Caco-2 (cell line): ENCODE measurements at regions not wholly inside any gene's neighbourhood (a gene's known extent, or its start where the extent isn't known, plus 50 kb on each side); places are given as distances from the start of the nearest gene placed in this dataset.

ENCODE experiments used
- BruUV-seq: library from RNA; stranded (reverse); fragments of 400-500 nt; replicated peaks from 2 replicates; lab custom pipeline; 2021; lab: Mats Ljungman, UMichigan
- CTCF ChIA-PET: fragments of 300-600 bp; sonication (Branson Sonifier 250); formaldehyde crosslinking; loops from one replicate; lab custom pipeline; 2022; ENCODE audit warnings: antibody characterized with exemption; lab: Charles Lee
- POLR2A ChIA-PET: fragments of 300-600 bp; sonication (Branson Sonifier 250); formaldehyde crosslinking; loops from one replicate; lab custom pipeline; 2022; ENCODE audit warnings: antibody characterized with exemption; lab: Charles Lee
- DNase-seq, 2 experiments: peaks; one replicate each; pipeline versions ENCODE4 v3.0.0 to v3.0.0-alpha.2; 2020 to 2022
- H3K27me3 ChIP-seq: replicated peaks from 2 replicates; pipeline ENCODE4 v1.6.0; 2011; ENCODE audit warnings: low read length; ENCODE audit not compliant: control insufficient read depth, insufficient read depth
- H3K36me3 ChIP-seq: 2 replicates; pipeline ENCODE4 v1.5.1; 2011; ENCODE audit warnings: low read length; ENCODE audit not compliant: control insufficient read depth, insufficient read depth
- H3K4me1 ChIP-seq: fragments of 250-450 bp; sonication (Bioruptor Pico); 2 replicates; pipeline ENCODE4 v1.5.1; 2020; ENCODE audit warnings: mild to moderate bottlenecking
- H3K4me3 ChIP-seq: 2 replicates; pipeline ENCODE4 v1.5.1; 2011; ENCODE audit warnings: low read depth, mild to moderate bottlenecking, control low read depth, low read length
- H3K9me3 ChIP-seq: fragments of 250-450 bp; sonication (Bioruptor Pico); 2 replicates; pipeline ENCODE4 v1.5.1; 2020; ENCODE audit warnings: mild to moderate bottlenecking, moderate library complexity
- H3K27ac Mint-ChIP-seq: one replicate; pipeline ENCODE4 v1.8.0; 2022; ENCODE audit warnings: mixed read lengths; ENCODE audit not compliant: unreplicated experiment
- H3K27me3 Mint-ChIP-seq: one replicate; pipeline ENCODE4 v1.8.0; 2022; ENCODE audit warnings: mixed read lengths; ENCODE audit not compliant: insufficient read depth, unreplicated experiment
- H3K36me3 Mint-ChIP-seq: one replicate; pipeline ENCODE4 v1.8.0; 2022; ENCODE audit warnings: mild to moderate bottlenecking, mixed read lengths; ENCODE audit not compliant: insufficient read depth, unreplicated experiment
- H3K4me1 Mint-ChIP-seq: one replicate; pipeline ENCODE4 v1.8.0; 2022; ENCODE audit warnings: low read depth, mixed read lengths; ENCODE audit not compliant: unreplicated experiment
- H3K4me3 Mint-ChIP-seq: one replicate; pipeline ENCODE4 v1.8.0; 2022; ENCODE audit warnings: mild to moderate bottlenecking, moderate library complexity, mixed read lengths; ENCODE audit not compliant: unreplicated experiment
- H3K9me3 Mint-ChIP-seq: one replicate; pipeline ENCODE4 v1.8.0; 2022; ENCODE audit warnings: mixed read lengths; ENCODE audit not compliant: unreplicated experiment
- CTCF ChIP-seq, 2 experiments: fragments of 200-600 bp in 1 of 2; IDR thresholded peaks; 1 replicate in 1 of 2; 2 replicates in 1 of 2; pipeline versions ENCODE4 v1.5.1 to v1.8.0; 2011 to 2022; ENCODE audit warnings: antibody characterized with exemption in 1 of 2, control low read depth in 1 of 2, inconsistent platforms in 1 of 2, low read depth in 1 of 2, low read length in 1 of 2, mild to moderate bottlenecking in 1 of 2, moderate library complexity in 1 of 2; ENCODE audit not compliant: insufficient read depth in 1 of 2, severe bottlenecking in 1 of 2, unreplicated experiment in 1 of 2
- intact Hi-C: fragments of 100-400 bp; cut with micrococcal nuclease; formaldehyde crosslinking; loops from one replicate; pipeline ENCODE4 v1.10.0; 2022; ENCODE audit not compliant: unreplicated experiment

DNA sequence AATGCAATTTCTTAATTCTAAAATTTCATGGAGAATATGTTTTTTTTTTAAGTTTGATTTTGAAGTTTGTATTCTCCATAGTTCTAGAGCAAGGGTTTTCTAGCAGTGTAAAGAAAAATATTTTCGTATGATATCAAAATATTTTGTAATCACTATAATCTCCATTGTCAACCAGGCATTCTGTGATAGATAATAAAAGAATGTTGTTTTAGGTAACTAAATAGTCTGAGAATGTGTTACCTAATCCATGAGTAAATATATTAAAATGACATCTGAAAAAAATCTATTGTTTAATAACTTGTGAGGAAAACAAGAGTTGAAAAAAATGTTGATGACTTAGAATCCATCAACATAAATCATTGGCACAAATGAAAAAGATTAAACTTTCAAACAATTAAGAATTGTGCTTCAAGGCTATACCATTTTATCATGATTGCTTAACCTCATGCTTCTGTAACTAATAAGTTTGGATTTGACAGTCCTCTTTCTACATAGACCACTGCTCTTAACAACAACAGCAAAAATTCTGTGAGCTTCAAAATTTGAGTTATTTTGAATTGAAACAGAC, 2211.8 kb downstream of the LRRC4C start:
- no peak overlapping the region for H3K4me3 ChIP-seq
- CTCF ChIA-PET, result no interaction called here
- Mint-ChIP-seq H3K4me1 (no peaks in the 10 kb centered on the region), H3K4me3 (no peak overlapping the region), H3K36me3 (no peaks in the 10 kb centered on the region), H3K9me3 (peaks cover 21% of the 10 kb centered on the region), H3K27me3 (no peaks in the 10 kb centered on the region), H3K27ac (no peak overlapping the region)
- BruUV-seq, result no TSS peak
- H3K36me3 ChIP-seq, result no peaks in the 10 kb centered on the region
- intact Hi-C loops, result no loop called here
- H3K27me3 ChIP-seq, result no peaks in the 10 kb centered on the region
- no peaks in the 10 kb centered on the region for H3K4me1 ChIP-seq
- TF ChIP-seq CTCF (IDR thresholded peaks at IDR 0.05; ENCODE audit: insufficient read depth in 1 of 2, low read depth in 1 of 2, low read length in 1 of 2, severe bottlenecking in 1 of 2, unreplicated experiment in 1 of 2), result no peak
- peaks cover 6% of the 10 kb centered on the region; the same call in 1 of the 2 replicates for H3K9me3 ChIP-seq
- POLR2A ChIA-PET, result no interaction called here
- no peak for DNase-seq

GRCh38 chr11:39239553-39239952, 2219.9 kb downstream of the LRRC4C start:
- no peak for DNase-seq
- Histone ChIP-seq H3K9me3 (peaks cover 3% of the 10 kb centered on the region; the same call in 1 of the 2 replicates), H3K27me3 (no peaks in the 10 kb centered on the region), H3K4me1 (peaks cover 16% of the 10 kb centered on the region; the same call in 1 of the 2 replicates), H3K4me3 (no peak overlapping the region), H3K36me3 (no peaks in the 10 kb centered on the region)
- CTCF ChIA-PET, result no interaction called here
- H3K4me3 Mint-ChIP-seq, result no peak overlapping the region
- BruUV-seq, result no TSS peak
- H3K36me3 Mint-ChIP-seq, result no peaks in the 10 kb centered on the region
- no peaks in the 10 kb centered on the region for H3K27me3 Mint-ChIP-seq
- TF ChIP-seq CTCF (IDR thresholded peaks at IDR 0.05; ENCODE audit: insufficient read depth in 1 of 2, low read depth in 1 of 2, low read length in 1 of 2, severe bottlenecking in 1 of 2, unreplicated experiment in 1 of 2), result no peak
- H3K27ac Mint-ChIP-seq, result no peak overlapping the region
- intact Hi-C loops, result no loop called here
- POLR2A ChIA-PET, result no interaction called here
- H3K9me3 Mint-ChIP-seq, result peaks cover 35% of the 10 kb centered on the region
- peaks cover 14% of the 10 kb centered on the region for H3K4me1 Mint-ChIP-seq

- H3K36me3 Mint-ChIP-seq, result no peaks in the 10 kb centered on the region
Measured at GRCh38 chr11:39236916-39237315, 2222.5 kb downstream of the LRRC4C start.

More at GRCh38 chr11:39236916-39237315, 2222.5 kb downstream of the LRRC4C start:
- Mint-ChIP-seq H3K4me3 (no peak overlapping the region), H3K9me3 (peaks cover 54% of the 10 kb centered on the region), H3K27ac (no peak overlapping the region), H3K27me3 (no peaks in the 10 kb centered on the region), H3K4me1 (peaks cover 14% of the 10 kb centered on the region)
- no peaks in the 10 kb centered on the region for H3K27me3 ChIP-seq
- DNase-seq, result peak in 1 of 2 experiments; percentile 19
- ChIA-PET CTCF (no interaction called here), POLR2A (no interaction called here)
- H3K4me1 ChIP-seq, result peaks cover 16% of the 10 kb centered on the region; the same call in 1 of the 2 replicates
- intact Hi-C loops, result loop anchor here (2.0 kb wide), 1 partner anchor 126 kb away; no protein-coding TSS in a partner anchor
- BruUV-seq, result no TSS peak
- H3K36me3 ChIP-seq, result no peaks in the 10 kb centered on the region
- TF ChIP-seq CTCF (IDR thresholded peaks at IDR 0.05; ENCODE audit: insufficient read depth in 1 of 2, low read depth in 1 of 2, low read length in 1 of 2, severe bottlenecking in 1 of 2, unreplicated experiment in 1 of 2), result no peak
- peaks cover 3% of the 10 kb centered on the region for H3K9me3 ChIP-seq
- H3K4me3 ChIP-seq, result no peak overlapping the region
